ENCODE measurements at regions not wholly inside any gene's neighbourhood (a gene's known extent, or its start where the extent isn't known, plus 50 kb on each side); places are given as distances from the start of the nearest gene placed in this dataset.

DNA sequence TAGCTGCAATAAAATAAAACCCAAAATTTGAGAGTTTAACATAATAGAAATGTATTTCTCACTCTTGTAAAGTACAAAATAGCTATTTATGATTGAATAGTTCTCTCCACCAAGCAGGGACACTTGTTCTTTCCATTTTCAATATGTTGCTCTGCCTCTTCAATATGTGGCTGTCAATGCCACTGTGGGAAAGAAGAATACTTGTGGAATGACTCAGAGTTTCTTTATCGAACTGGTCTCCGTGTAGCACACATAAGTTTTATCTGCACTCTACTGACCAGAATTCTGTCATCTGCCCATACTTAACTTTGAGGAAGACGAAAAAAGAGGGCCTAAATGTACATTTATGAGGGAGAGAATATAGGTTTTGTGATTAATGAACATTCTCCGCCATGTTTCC, 256.9 kb downstream of the ATXN7L3B start:
- intact Hi-C loops (cut with micrococcal nuclease; ENCODE audit: unreplicated experiment): no loop called here
- ChIA-PET POLR2A (ENCODE audit: low non-redundant PET) (no interaction called here), CTCF (no interaction called here)
- Histone ChIP-seq H3K27me3 (replicated peaks; ENCODE audit: insufficient read depth, low read depth, low read length, poor library complexity) (no peaks in the 10 kb centered on the region), H3K4me1 (ENCODE audit: insufficient read depth, low read length, poor library complexity, severe bottlenecking) (no peaks in the 10 kb centered on the region), H3K9me3 (ENCODE audit: low read depth, low read length, poor library complexity, severe bottlenecking) (no peaks in the 10 kb centered on the region), H3K4me3 (ENCODE audit: low read depth, low read length, poor library complexity, severe bottlenecking) (no peak overlapping the region), H3K27ac (ENCODE audit: low read depth, low read length, poor library complexity, severe bottlenecking) (no peak overlapping the region), H3K36me3 (ENCODE audit: insufficient read depth, low read length, poor library complexity, severe bottlenecking) (no peaks in the 10 kb centered on the region)
- DNase-seq (ENCODE audit: low spot score): no peak
- TF ChIP-seq, protein P1, sequence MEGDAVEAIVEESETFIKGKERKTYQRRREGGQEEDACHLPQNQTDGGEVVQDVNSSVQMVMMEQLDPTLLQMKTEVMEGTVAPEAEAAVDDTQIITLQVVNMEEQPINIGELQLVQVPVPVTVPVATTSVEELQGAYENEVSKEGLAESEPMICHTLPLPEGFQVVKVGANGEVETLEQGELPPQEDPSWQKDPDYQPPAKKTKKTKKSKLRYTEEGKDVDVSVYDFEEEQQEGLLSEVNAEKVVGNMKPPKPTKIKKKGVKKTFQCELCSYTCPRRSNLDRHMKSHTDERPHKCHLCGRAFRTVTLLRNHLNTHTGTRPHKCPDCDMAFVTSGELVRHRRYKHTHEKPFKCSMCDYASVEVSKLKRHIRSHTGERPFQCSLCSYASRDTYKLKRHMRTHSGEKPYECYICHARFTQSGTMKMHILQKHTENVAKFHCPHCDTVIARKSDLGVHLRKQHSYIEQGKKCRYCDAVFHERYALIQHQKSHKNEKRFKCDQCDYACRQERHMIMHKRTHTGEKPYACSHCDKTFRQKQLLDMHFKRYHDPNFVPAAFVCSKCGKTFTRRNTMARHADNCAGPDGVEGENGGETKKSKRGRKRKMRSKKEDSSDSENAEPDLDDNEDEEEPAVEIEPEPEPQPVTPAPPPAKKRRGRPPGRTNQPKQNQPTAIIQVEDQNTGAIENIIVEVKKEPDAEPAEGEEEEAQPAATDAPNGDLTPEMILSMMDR (conservative IDR thresholded peaks at IDR 0.05; ENCODE audit: low read depth, low read length): no peak
- TF ChIP-seq EZH2 (IDR thresholded peaks at IDR 0.05; ENCODE audit: borderline replicate concordance, low read depth, low read length, poor library complexity, severe bottlenecking): no peak
- no TSS peak for BruUV-seq (replicated peaks)

DNA sequence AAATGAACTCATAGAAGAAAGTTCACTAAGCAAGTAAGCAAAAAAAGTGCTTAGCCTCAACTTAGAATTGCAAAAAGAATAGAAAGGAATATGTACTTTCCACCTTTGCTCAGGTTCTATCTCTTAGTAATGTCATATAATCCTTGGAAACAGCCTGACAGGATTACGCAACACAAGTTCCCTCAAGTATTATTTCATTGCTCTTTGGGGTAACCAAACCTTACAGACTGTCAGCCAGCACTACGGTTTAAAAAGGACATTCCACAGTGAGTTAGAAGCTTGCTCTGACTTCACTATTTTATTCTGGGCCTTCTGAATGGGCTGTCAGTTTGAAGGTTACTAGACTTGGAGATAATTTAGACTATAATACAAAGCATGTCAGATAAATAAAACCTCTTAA, 264.0 kb downstream of the ATXN7L3B start:
- Histone ChIP-seq H3K27ac (ENCODE audit: low read depth, low read length, poor library complexity, severe bottlenecking) (no peak overlapping the region), H3K27me3 (replicated peaks; ENCODE audit: insufficient read depth, low read depth, low read length, poor library complexity) (no peaks in the 10 kb centered on the region), H3K4me3 (ENCODE audit: low read depth, low read length, poor library complexity, severe bottlenecking) (no peak overlapping the region), H3K36me3 (ENCODE audit: insufficient read depth, low read length, poor library complexity, severe bottlenecking) (no peaks in the 10 kb centered on the region), H3K4me1 (ENCODE audit: insufficient read depth, low read length, poor library complexity, severe bottlenecking) (no peaks in the 10 kb centered on the region), H3K9me3 (ENCODE audit: low read depth, low read length, poor library complexity, severe bottlenecking) (no peaks in the 10 kb centered on the region)
- ChIA-PET POLR2A (ENCODE audit: low non-redundant PET) (no interaction called here), CTCF (no interaction called here)
- no peak for TF ChIP-seq EZH2 (IDR thresholded peaks at IDR 0.05; ENCODE audit: borderline replicate concordance, low read depth, low read length, poor library complexity, severe bottlenecking)
- TF ChIP-seq, protein P1 (conservative IDR thresholded peaks at IDR 0.05; ENCODE audit: low read depth, low read length): no peak
- no TSS peak for BruUV-seq (replicated peaks)
- intact Hi-C loops (cut with micrococcal nuclease; ENCODE audit: unreplicated experiment): loop anchor here (5.0 kb wide), 3 partner anchors 54 to 491 kb away; no protein-coding TSS in a partner anchor
- DNase-seq (ENCODE audit: low spot score): peak; percentile 11

DNA sequence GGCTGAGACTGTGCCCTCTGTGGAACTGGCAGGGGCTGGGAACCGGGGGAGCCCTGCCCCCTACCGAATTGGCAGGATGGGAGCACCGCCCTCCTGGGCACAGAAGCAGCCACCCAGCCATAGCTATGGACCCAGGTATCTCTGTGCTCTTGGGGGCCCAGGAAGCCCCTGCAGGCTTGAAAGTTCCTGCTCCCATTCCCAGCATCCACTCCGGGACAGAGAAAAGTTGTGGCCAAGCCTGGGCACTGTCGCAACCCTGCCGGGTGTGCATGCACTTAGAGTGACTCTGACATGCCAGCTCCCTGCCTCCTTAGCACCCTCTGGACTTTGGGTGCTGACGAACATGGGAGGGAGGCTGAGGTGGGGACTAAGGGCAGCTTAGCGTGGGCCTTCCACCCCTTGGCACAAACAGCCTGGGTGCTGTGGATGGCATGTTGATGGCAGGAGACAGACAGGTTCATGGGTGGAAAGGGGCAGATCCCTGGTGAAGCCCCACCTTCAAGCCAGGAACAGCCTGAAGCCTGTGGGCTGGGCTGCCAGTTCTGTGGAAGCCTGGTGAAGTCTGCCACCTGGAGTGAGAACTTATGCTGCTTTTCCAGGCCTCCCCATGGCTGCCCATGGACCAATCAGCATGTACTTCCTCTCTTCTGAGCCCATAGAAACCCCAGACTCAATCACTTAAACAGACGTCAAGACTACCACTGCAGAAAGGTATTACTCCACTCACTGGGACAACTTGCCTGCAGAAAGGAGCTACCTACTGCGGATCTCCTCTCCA, 279.0 kb downstream of the ATXN7L3B start:
- TF ChIP-seq, protein P1 (conservative IDR thresholded peaks at IDR 0.05; ENCODE audit: low read depth, low read length): no peak
- TF ChIP-seq EZH2 (IDR thresholded peaks at IDR 0.05; ENCODE audit: borderline replicate concordance, low read depth, low read length, poor library complexity, severe bottlenecking): no peak
- Histone ChIP-seq H3K4me1 (ENCODE audit: insufficient read depth, low read length, poor library complexity, severe bottlenecking) (peaks cover 3% of the 10 kb centered on the region), H3K27ac (ENCODE audit: low read depth, low read length, poor library complexity, severe bottlenecking) (no peak overlapping the region), H3K27me3 (replicated peaks; ENCODE audit: insufficient read depth, low read depth, low read length, poor library complexity) (no peaks in the 10 kb centered on the region), H3K9me3 (ENCODE audit: low read depth, low read length, poor library complexity, severe bottlenecking) (no peaks in the 10 kb centered on the region), H3K36me3 (ENCODE audit: insufficient read depth, low read length, poor library complexity, severe bottlenecking) (no peaks in the 10 kb centered on the region), H3K4me3 (ENCODE audit: low read depth, low read length, poor library complexity, severe bottlenecking) (no peak overlapping the region)
- POLR2A ChIA-PET (ENCODE audit: low non-redundant PET): no interaction called here
- CTCF ChIA-PET: no interaction called here
- DNase-seq (ENCODE audit: low spot score): peak; percentile 19
- intact Hi-C loops (cut with micrococcal nuclease; ENCODE audit: unreplicated experiment): no loop called here
- no TSS peak for BruUV-seq (replicated peaks)

Data from A673 (cell line).